IPS-11a (cell line): ENCODE measurements at regions not wholly inside any gene's neighbourhood (a gene's known extent, or its start where the extent isn't known, plus 50 kb on each side); places are given as distances from the start of the nearest gene placed in this dataset.

Experiments used
- H3K4me3 ChIP-seq: one replicate; pipeline ENCODE4 v1.5.1; 2013; ENCODE audit warnings: low read depth, low read length, control low read depth

DNA sequence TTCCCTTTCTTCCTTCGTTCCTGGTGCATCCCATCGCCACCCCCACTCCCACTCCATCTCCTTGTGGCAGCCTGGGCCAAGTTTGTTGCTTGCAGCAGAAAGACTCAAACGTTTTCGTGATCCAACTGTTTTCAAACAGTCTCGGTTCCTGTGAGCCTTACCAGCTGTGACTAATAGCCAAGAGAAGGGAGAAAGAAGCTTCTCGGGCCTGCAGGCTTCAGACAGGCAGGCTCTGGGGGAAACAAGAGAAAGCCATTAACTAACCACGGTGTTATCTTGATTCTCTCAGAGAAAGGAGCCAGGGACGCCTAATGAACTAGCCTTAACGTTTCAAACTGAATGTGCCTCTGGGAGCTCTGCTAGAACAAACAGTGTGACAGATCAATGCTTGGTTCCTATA, 742.0 kb downstream of the NR2F2 start:
- no peak overlapping the region for H3K4me3 ChIP-seq

DNA sequence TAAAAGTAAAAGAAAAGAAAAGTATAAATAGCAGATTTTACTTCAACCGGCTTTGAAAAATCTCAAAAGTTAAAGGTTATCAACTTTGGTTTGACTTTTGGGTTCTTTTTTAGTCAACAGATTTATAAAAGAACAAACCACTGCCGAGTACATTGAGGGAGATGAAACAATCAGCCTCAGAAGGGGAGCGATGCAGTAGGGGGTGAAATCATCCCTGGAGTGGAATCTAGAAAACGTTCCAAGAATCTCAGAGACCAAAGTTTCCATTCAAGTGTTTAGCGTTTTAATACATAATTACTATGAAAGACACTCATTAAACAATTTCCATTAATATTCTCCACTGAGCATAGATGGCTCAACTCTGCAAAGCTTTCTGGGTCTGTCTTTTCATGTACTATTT, 745.5 kb downstream of the NR2F2 start:
- H3K4me3 ChIP-seq, result no peak overlapping the region

DNA sequence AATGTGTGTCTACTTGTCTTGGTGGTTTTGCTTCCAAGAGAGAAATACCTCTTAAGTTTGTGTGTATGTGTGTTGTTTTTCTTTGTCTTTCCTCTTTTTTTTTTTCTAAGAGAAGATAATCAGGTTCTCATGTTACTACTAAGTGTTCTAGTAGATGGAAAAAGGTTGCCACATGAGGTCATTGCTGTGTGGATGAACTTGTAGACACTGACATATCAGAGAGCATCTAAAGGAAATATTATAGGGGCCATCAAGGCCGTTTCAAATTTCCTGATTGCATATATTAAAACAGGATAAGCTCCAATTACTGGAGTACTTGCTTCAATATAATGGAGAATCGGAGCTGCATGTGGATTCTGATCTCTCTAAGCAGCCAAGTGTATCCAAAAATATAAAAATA, 747.5 kb downstream of the NR2F2 start:
- no peak overlapping the region for H3K4me3 ChIP-seq

DNA sequence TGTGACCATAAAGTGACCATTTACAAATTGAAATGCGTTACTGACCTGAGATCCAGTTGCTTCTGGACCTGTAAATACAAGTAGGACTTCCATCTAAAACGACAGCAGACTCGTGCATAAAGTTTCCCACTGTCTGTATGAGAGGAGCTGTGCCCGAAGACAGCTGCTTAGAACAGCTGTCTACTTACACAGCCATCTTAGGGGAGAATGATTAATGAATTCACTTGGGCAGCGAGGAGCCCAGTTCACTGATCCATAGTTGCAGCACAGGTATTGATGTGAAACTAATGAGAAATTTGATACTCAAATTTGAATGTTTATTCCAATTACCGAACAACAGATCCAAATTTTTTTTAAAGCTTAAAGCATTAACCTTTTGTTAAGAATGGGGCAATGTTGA, 748.1 kb downstream of the NR2F2 start:
- H3K4me3 ChIP-seq, result no peak overlapping the region

DNA sequence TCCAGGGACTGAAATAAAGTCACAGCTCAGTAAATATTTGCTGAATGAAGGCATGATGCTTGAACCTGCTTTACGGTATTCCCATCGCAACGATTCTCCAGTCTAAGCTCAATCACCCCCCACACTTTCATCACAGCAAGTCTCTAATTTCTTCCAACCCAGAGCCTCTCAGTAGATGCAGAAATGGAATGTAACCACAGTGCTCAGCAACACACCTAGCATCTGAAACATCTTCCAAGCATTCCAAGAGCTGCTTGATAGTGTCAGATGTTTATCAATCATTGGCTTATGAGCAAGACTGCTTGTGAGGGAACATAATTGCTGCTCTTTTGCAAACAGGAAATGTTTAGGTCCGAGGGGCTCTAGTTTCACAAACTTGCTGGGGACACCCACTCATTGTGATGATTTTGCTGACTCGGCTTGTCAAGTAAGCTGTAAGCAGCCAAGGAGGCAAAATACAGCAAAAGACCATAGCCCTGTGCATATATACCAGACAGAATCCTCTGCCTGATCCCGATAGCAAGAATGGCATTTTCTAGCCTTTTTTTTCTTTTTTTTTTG, 751.2 kb downstream of the NR2F2 start:
- H3K4me3 ChIP-seq, result no peak overlapping the region

DNA sequence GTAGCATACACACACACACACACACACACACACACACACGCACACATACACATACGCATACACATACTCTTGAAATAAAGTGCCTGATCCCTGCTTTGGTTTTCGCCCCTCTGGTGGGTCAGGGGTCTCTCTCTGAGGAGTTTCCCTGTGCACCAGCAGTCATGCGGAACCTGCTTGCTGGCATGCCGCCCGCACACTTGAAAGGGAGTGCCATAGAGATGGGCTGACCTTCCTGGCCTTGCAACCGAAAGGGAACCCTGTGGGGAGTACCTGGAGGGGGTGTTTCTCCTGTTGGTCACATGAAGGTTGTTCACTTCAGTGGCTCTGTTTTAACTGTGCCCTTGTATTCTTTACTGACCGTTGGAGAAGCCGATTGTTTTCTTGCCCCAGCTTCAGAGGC, 752.3 kb downstream of the NR2F2 start:
- no peak overlapping the region for H3K4me3 ChIP-seq

DNA sequence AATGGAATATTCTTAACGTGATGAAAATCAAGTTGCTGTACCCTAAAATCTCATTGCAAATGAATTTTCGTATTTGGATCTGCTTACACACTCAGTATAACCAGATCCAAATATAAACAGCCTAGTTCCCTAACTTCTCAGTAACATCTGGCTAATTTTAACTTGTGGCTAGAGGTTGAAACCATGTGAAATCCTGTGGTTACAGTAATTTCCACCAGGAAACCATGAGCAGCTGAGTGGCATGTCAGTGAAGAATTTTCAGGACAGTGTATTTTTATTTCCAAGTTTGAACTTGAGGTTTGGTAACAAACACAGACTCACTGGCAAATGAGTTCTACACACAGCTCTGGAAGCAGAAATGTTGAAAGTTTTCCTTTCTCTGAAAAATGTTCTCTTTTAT, 754.1 kb downstream of the NR2F2 start:
- H3K4me3 ChIP-seq, result no peak overlapping the region

DNA sequence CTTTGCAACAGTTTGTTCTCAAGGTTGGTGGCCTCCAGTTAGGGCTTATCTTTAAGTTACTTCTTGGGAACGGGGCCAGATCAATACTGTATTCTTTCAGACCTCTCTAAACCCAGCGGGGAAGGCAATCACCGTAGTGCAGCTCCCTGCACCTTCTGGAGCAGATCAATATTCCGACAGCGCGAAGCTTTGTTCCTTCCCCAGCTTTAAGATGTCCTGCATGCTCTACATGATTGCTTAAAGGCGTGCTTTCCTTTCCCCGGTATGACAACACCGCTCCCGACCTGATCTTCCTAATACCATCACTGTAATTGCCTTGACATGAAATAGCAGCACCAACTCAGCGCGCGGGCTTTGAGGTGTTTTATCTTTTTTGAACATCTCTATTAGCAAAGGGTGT, 755.2 kb downstream of the NR2F2 start:
- H3K4me3 ChIP-seq, result no peak overlapping the region

DNA sequence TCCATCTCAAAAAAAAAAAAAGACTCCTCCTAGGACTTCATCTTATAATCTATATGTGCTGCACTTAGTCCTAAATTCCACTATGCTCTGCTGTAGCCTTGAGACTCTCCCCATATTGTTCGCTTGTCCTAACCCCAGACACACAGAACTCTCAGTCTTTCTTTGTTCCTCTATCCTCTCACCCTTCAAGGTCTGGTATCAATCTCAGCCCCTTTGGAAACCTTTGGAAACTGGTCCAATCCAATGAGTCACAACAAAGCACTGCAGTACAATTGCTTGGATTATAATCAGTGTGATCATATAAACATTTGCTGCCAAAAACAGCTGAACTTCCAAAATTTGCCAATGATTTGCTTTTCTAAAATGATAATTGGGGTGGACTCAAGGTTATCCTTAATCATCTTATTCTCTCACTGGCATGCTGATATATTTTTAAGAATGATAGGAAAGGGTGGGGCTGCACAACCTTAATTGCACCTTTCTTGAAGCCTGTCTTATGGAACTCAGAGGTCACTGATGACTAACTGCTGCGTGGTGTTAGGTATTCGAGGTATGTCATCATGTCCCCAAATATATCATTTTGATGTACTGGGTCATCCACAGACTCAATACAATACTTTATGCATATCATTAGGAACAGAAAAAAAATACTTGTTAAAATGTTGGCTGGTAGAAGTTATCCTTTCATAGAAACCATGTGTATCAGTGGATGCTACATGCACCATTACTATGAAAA, 756.7 kb downstream of the NR2F2 start:
- H3K4me3 ChIP-seq, result no peak overlapping the region

DNA sequence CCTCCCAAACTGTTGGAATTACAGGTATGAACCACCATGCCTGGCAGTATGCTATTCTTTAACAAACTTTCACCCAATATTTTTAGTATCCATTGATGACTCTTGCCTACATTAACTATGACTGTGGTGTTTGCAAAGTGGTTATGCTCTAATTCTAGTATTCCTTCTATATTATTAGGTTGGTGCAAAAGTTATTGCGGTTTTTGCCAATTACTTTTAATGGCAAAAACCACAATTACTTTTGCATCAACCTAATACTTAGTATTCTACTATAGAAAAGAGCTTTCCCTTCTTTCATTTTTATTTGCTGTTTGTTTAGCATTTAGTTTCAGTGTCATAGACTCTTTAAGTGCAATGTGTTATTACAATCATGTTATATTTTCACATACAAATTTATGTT, 760.6 kb downstream of the NR2F2 start:
- H3K4me3 ChIP-seq, result no peak overlapping the region

DNA sequence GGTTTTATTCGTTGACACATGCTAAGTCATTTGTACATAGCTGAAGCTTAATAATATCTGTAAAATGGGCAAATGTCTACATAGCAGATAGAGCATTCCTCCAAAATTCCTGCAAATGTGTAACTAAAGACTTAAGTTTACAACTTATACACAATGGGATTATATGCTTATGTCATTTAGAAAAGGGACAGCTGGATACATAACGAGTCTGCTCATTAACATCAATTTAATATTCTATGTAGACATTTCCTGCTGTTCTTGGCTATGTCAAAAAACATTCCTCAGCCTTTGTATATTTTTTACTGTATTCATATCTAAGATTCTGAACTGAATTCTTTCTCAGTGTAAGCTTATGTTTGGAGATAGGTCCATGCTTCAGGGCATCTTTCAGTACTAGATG, 762.2 kb downstream of the NR2F2 start:
- H3K4me3 ChIP-seq, result no peak overlapping the region

DNA sequence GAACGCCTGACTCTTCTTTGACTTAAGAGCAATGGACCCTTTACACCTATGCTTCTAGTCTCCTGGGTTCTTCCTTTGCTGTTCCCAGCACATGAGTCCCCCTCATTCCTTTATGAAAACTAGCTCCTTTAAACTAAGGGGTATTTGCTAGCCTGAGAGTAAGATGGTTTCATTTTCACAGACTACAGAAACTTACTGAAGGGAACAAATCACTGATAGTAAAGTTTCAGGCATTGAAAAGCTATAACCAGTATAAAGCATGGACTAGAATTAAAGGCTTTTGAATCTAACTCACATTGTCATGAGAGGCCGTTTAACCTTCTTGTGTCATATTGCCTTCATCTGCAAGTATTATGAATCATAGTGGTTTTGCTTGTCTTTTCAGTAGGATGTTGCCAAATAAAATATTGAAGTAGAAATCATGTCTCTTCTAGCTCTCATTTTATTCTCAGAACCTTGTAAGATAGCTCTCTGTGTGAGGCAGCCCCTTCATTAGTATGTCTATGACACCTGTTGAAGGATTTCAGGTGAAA, 765.9 kb downstream of the NR2F2 start:
- H3K4me3 ChIP-seq, result no peak overlapping the region

DNA sequence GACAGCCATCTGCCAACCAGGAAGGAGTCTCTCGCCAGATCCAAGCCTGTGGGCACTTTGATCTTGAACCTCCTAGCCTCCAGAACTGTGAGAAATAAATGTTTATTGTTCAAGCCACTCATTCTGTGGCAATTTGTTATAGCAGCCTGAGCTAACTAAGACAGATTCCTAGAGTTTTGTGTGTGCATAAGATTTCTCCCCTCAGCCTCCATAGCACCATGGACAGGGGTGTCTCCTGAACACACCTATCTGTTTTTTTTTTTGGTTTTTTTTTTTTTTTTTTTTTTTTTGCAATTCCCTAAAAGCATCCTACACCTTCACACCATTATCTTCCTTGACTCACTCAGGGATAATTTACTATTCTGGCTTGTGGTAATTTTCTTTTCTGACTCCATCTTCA, 768.5 kb downstream of the NR2F2 start:
- H3K4me3 ChIP-seq, result no peak overlapping the region

DNA sequence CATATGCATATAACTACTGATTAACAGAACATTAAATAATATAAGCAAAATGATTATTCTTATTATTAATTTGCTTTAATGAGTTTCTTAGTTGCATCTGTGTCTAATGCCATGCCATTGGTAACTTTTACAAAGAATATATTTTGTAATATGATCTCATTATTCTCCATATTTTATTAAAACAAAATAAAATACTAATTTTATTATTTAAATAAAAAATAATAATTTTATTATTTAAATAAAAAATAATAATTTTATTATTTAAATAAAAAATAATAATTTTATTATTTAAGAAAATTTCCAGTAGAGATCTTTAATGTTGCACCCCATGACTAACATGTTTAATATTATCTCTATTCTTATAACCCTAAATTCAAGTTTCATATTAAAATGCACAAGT, 771.1 kb downstream of the NR2F2 start:
- H3K4me3 ChIP-seq, result no peak overlapping the region

DNA sequence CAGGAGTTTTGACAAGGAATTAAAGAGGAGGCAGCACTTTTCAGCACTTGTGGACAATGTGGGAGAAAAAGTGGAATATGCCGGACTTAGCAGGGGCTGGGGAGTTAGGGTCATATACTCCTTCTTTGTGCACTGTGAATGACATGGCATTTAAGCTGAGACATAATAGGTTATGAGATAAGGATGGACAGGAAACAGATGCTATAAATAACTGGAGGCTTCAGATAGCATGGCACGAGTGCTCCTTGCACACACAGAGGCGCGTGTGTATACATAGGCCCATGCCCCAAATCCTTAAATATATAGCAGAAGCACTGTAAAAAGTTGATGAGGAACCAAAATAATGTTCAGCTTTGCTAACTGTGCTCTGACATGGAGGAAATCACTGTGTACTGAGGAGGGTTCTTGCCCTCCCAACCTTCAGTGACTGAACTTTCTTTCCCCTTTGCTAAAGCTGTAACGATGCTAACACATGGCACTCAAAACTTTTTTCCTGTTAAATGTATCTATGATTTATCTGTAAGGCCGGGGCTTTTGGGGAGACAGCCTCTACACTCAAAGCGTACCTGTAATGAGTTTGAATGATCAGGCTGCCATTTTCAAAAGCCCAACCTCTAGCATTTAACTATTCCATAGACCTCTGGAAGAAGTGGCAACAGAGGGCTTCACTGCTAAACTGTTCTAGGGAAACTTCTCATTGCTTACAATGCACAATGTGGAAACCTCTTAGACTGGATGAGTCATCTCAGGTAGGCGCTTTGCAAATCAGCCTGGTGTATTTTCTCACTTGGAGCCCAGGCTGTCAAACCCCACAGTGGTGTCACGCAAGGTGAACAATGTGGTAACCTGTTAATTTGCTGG, 784.6 kb downstream of the NR2F2 start:
- H3K4me3 ChIP-seq, result no peak overlapping the region

DNA sequence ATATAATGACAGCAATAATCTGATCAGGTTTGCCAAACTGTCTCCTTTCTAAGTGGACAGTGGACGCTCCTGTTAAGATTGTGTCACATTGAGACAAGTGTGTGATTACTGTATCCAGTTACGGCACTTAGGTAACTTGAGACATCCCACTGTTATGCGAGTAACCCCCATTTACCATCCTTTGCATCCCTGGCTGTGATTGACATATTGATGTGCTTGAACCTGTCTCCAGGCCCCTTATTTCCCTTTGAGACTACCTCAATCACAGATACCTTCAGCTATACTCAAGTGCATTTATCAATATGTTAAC, 785.2 kb downstream of the NR2F2 start:
- H3K4me3 ChIP-seq, result no peak overlapping the region

DNA sequence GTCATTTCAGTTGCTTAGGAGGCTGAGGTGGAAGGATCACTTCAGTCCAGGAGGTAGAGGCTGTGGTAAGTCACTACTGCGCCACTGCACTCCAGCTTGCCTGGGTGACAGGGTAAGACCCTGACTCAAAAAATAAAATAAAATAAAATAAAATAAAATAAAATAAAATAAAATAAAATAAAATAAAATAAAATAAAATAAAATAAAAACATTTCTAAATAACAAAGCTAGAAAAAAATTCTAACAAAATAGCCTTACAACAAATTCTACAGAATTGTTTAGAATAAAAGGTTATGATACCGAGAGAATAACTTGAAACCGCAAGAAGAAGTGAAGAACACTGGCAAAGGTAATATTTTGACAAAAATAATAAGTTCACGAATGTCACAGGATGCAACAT, 794.3 kb downstream of the NR2F2 start:
- H3K4me3 ChIP-seq, result no peak overlapping the region

DNA sequence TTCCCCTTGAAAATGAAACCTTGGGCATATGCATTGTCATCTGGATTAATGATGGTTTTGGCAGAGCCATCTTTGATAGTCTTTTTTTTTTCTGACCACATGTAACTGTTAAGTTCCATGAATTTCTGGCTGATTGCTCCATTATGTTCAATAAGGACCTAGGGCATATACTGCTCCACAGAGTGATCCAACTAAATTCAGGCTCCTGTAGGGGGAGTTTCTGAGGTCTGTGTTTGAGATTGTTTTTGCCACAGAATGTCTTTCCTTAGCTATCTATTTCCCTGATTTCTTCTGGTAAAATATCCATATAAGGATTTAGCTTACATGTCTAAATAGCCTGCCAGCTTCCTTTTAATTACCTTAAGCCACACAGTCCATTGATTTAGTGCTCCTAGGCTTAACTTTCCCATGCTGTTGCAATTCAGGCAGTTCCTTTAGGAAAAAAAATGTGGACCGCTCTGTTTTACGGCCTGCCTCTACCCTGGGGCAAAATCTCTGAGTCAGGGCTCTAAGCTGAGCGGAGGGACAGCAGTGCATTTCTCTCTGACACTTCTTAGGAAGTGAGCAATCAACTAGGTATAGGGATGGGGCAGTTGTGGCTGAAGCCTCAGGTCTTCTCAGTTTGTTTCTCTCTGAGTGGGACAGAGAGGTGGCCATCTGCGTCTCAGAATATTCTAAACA, 796.2 kb downstream of the NR2F2 start:
- no peak overlapping the region for H3K4me3 ChIP-seq

DNA sequence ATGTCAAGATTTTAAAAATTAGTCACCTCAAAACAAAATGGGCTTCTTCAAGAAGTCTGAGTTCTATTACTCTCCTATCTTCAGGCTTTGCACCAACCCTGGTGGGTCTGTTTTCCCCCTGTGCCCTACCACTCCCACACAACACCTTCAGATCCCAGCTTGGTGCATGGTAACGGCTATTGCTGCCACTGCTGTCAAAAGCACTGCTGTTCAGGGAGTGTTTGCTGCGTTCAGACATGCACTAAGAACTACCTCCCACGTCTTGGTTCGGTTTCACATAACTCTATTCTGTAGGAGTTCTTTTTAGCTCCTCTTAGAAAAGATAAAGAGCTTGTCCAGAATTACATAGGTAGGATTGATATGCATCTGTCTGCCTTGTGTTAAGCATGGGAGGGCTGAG, 799.2 kb downstream of the NR2F2 start:
- no peak overlapping the region for H3K4me3 ChIP-seq

DNA sequence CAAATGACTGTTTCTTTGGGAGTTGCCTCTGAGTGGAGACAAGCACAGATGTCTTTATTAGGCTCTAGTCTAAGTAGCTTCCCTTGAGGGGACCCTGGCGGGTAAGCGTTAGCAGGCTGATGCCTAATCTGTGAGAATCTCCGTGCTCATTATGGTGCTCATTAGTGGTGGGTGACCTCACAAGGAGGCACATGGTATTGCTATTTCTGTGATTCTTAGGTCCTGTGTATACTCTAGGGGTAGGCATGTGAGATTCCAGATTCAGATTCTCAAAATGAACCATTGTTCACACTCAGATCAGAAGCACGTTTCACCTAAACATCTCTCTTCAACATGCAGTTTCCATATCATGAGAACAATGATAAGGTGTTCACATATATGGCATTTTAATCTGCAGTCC, 809.7 kb downstream of the NR2F2 start:
- no peak overlapping the region for H3K4me3 ChIP-seq

DNA sequence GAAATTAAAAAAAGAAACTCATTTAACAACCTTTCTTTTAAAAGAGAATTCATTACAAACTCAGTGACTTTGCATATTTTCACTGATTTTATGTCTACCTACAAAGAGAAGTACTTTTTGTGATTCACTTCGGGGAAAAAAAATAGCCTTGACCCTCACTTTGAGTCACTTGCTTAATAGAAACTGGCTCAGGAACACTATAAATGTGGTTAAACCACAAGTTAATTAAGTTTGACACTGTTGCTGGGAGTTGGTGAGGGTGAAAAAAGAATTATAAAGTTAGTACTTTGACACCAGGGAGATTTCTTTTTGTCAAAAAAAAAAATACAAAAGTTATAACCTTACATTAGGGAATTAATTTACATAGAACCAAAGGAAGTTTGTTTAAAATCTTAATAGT, 810.9 kb downstream of the NR2F2 start:
- H3K4me3 ChIP-seq, result no peak overlapping the region

DNA sequence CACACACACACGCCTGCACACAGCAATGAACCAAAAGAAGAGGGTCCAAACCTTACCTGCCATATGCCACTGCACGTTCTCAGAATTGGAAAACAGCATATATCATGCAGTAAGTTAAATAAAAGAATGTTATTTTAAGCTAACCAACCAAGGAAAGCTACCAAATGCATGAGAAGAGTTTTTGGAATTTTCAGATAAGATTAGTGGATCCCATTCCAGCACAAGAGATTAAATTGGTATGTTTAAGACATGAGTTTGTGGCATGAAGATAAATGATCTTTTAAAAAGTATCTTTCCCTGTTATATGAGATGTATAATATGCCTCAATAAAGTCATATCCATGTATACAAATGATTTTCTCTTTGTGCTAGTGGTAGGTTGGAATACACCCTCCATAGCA, 811.4 kb downstream of the NR2F2 start:
- no peak overlapping the region for H3K4me3 ChIP-seq
